ENCODE measurements at regions not wholly inside any gene's neighbourhood (a gene's known extent, or its start where the extent isn't known, plus 50 kb on each side); places are given as distances from the start of the nearest gene placed in this dataset.

DNA sequence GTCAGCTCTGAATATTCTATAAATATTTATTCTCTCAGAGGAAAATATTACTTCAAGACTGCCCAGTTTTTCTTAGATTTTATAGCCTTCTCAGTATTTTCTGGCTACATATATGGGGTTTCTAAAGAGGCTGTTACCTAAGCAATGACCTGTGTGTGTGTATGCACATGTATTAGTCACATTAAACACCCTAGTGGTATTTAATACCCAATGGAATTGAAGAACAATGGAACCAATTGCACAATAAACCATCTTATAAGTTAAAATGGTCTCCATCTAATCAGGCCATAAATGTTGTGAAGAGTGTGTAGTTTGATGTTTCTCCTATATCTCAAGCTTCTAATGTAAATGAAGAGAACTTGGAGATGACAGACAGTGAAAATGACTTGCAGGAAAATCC, 450.0 kb downstream of the SPATA31D1 start:
- H3K36me3 ChIP-seq (ENCODE audit: control insufficient read depth in 3 of 3, insufficient read depth in 3 of 3, low read length in 3 of 3): no peaks in the 10 kb centered on the region
- no peak overlapping the region for H3K27ac ChIP-seq (ENCODE audit: low read depth, low read length)
- H3K27me3 ChIP-seq (ENCODE audit: control insufficient read depth in 3 of 3, insufficient read depth in 3 of 3, low read length in 3 of 3): no peaks in the 10 kb centered on the region
- no peak overlapping the region for H3K4me3 ChIP-seq (ENCODE audit: low read length in 3 of 3)
- H3K9me3 ChIP-seq (ENCODE audit: control insufficient read depth in 3 of 3, low read length in 3 of 3): peaks cover 0 to 5% (median 0%) of the 10 kb centered on the region in 3 donors
- no peaks in the 10 kb centered on the region for H3K4me1 ChIP-seq (ENCODE audit: control insufficient read depth in 3 of 3, insufficient read depth in 3 of 3, low read length in 3 of 3)
- no peak overlapping the region for H3K9ac ChIP-seq (ENCODE audit: low read depth in 1 of 3, low read length in 3 of 3)

DNA sequence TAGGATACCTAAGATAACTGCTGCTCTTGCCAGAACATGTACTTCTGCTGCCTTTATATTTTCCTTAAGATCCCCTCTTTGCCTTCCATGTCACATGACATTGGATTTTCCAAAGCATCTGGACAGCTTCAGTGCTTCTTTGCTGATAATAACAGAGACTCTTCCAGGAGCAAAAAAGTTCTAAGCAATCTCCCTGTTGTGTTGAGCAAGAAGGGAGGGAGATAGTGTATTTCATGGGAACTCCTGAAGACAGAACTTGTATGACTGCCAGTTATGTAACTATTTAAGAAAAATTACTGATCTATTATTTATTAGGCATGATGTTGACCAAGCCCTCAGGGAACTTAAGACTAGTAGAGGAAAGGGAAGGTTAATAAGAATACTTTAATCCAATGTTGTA, 454.7 kb downstream of the SPATA31D1 start:
- Histone ChIP-seq H3K36me3 (ENCODE audit: control insufficient read depth in 3 of 3, insufficient read depth in 3 of 3, low read length in 3 of 3) (no peaks in the 10 kb centered on the region), H3K4me1 (ENCODE audit: control insufficient read depth in 3 of 3, insufficient read depth in 3 of 3, low read length in 3 of 3) (no peaks in the 10 kb centered on the region), H3K4me3 (ENCODE audit: low read length in 3 of 3) (no peak overlapping the region), H3K27me3 (ENCODE audit: control insufficient read depth in 3 of 3, insufficient read depth in 3 of 3, low read length in 3 of 3) (no peaks in the 10 kb centered on the region), H3K9me3 (ENCODE audit: control insufficient read depth in 3 of 3, low read length in 3 of 3) (peaks cover 5 to 17% (median 5%) of the 10 kb centered on the region in 3 donors), H3K9ac (ENCODE audit: low read depth in 1 of 3, low read length in 3 of 3) (no peak overlapping the region), H3K27ac (ENCODE audit: low read depth, low read length) (no peak overlapping the region)

DNA sequence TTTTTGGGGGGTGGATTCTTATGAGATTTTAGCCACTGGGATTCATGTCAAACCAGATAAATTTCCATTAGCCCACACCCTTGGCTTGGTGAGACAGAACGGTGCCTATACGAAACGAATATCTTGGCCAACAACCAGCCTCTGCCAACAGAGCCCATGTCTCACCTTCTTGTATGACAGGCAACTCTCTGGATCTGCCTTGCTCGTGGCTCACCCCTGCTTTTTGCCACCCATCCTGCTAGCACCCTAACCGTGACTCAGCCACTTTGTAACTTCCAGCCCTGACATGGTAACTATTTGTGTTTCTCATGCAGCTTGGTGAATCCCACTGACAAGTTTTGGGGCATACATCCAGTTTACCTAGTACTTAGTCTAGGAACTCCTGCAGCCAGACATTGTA, 457.0 kb downstream of the SPATA31D1 start:
- Histone ChIP-seq H3K9me3 (ENCODE audit: control insufficient read depth in 3 of 3, low read length in 3 of 3) (peaks cover 5 to 12% (median 5%) of the 10 kb centered on the region in 3 donors), H3K4me1 (ENCODE audit: control insufficient read depth in 3 of 3, insufficient read depth in 3 of 3, low read length in 3 of 3) (no peaks in the 10 kb centered on the region), H3K27ac (ENCODE audit: low read depth, low read length) (no peak overlapping the region), H3K9ac (ENCODE audit: low read depth in 1 of 3, low read length in 3 of 3) (no peak overlapping the region), H3K4me3 (ENCODE audit: low read length in 3 of 3) (no peak overlapping the region), H3K27me3 (ENCODE audit: control insufficient read depth in 3 of 3, insufficient read depth in 3 of 3, low read length in 3 of 3) (no peaks in the 10 kb centered on the region), H3K36me3 (ENCODE audit: control insufficient read depth in 3 of 3, insufficient read depth in 3 of 3, low read length in 3 of 3) (no peaks in the 10 kb centered on the region)

DNA sequence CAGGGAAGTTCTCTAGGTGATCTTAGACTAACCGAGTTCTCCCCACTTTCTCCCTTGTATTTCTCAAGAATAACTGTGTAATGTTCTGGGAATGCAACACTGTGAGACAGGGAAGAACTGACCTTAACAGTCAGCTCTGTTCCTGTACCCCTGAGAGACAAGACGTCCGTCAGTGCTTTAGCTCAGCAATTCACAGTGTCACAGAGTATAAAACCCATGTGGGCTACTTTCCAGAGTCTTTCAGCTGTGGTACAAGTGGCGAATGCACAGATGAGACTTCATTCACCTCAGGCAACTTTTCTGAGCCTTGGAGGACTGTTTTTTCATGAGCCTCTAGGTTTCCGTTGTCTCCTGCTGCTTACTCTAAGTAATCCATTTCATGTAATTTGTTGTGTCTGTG, 458.8 kb downstream of the SPATA31D1 start:
- H3K4me3 ChIP-seq (ENCODE audit: low read length in 3 of 3): no peak overlapping the region
- no peaks in the 10 kb centered on the region for H3K27me3 ChIP-seq (ENCODE audit: control insufficient read depth in 3 of 3, insufficient read depth in 3 of 3, low read length in 3 of 3)
- no peak overlapping the region for H3K27ac ChIP-seq (ENCODE audit: low read depth, low read length)
- H3K36me3 ChIP-seq (ENCODE audit: control insufficient read depth in 3 of 3, insufficient read depth in 3 of 3, low read length in 3 of 3): no peaks in the 10 kb centered on the region
- no peak overlapping the region for H3K9ac ChIP-seq (ENCODE audit: low read depth in 1 of 3, low read length in 3 of 3)
- peaks cover 5 to 12% (median 5%) of the 10 kb centered on the region in 3 donors for H3K9me3 ChIP-seq (ENCODE audit: control insufficient read depth in 3 of 3, low read length in 3 of 3)
- H3K4me1 ChIP-seq (ENCODE audit: control insufficient read depth in 3 of 3, insufficient read depth in 3 of 3, low read length in 3 of 3): no peaks in the 10 kb centered on the region

DNA sequence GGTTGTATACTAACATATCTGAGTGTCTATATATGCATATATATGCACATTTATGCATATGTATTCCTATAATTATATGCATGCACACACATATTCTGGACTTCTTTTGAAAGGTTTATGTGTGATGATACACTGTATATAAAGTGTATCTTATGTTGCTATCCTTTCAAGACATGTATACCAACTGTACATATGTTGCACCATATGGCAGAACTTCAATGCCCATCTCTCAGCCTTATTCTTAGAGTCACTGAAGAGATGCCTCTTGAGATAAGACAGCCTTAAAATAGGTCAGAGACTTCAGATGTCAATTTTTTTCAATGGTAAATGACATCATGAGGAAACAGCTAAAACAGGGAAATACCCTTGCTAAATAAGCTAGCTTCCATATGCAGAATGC, 461.4 kb downstream of the SPATA31D1 start:
- Histone ChIP-seq H3K9me3 (ENCODE audit: control insufficient read depth in 3 of 3, low read length in 3 of 3) (peaks cover 5 to 12% (median 5%) of the 10 kb centered on the region in 3 donors), H3K27ac (ENCODE audit: low read depth, low read length) (no peak overlapping the region), H3K27me3 (ENCODE audit: control insufficient read depth in 3 of 3, insufficient read depth in 3 of 3, low read length in 3 of 3) (no peaks in the 10 kb centered on the region), H3K4me3 (ENCODE audit: low read length in 3 of 3) (no peak overlapping the region), H3K9ac (ENCODE audit: low read depth in 1 of 3, low read length in 3 of 3) (no peak overlapping the region), H3K4me1 (ENCODE audit: control insufficient read depth in 3 of 3, insufficient read depth in 3 of 3, low read length in 3 of 3) (no peaks in the 10 kb centered on the region), H3K36me3 (ENCODE audit: control insufficient read depth in 3 of 3, insufficient read depth in 3 of 3, low read length in 3 of 3) (no peaks in the 10 kb centered on the region)

DNA sequence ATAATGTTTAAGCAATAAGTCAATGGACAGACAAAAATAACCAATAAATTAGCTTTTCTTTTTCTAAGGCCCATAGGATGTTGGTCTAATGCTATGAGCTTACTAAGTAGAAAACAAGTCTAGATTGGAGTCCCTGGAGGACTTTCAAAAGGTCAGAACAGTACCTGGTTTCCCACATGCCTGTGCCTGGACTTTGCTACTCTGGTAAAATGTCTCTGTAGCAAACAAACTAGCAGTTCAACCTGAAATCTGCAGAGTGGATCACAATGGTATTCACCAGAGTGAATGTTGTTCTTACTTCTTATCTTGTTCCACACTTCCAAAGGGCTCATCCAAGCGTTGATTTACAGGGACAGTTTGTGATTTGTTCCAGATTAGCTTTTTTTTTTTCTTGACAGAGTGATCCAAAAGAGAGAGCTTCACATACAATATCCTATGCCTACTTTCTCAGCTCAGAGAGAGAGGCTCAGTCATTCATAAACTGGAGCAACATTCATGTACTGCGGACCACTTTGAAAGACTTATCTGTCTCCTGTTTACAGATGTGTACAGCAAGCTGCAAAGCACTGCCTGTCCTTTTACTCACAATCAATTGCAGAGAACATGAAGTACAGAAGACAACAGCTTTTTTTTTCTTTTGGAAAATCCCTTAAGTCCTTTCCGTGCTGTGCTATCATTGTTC, 466.1 kb downstream of the SPATA31D1 start:
- Histone ChIP-seq H3K9me3 (ENCODE audit: control insufficient read depth in 3 of 3, low read length in 3 of 3) (no peaks in the 10 kb centered on the region), H3K4me1 (ENCODE audit: control insufficient read depth in 3 of 3, insufficient read depth in 3 of 3, low read length in 3 of 3) (no peaks in the 10 kb centered on the region), H3K27me3 (ENCODE audit: control insufficient read depth in 3 of 3, insufficient read depth in 3 of 3, low read length in 3 of 3) (no peaks in the 10 kb centered on the region), H3K36me3 (ENCODE audit: control insufficient read depth in 3 of 3, insufficient read depth in 3 of 3, low read length in 3 of 3) (no peaks in the 10 kb centered on the region), H3K9ac (ENCODE audit: low read depth in 1 of 3, low read length in 3 of 3) (no peak overlapping the region), H3K27ac (ENCODE audit: low read depth, low read length) (no peak overlapping the region), H3K4me3 (ENCODE audit: low read length in 3 of 3) (no peak overlapping the region)

DNA sequence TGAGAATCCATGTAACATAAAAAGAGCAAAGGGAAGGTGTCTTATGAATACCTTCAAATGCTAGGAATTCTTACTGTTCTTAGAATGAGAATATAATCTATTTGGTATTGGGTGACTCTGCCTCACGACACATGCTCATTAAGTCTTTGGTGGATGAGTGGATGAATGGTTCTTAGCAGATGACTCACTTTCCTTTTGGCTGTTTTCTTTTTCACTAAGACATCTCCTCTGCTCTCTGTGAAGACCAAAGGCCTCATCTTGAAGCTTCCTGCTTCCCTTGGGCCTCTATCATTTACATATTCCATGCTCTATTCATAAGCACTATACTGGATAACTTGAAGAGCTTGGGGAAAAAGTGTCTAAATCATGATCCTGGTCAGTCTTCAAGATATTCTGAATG, 468.1 kb downstream of the SPATA31D1 start:
- no peaks in the 10 kb centered on the region for H3K4me1 ChIP-seq (ENCODE audit: control insufficient read depth in 3 of 3, insufficient read depth in 3 of 3, low read length in 3 of 3)
- no peak overlapping the region for H3K27ac ChIP-seq (ENCODE audit: low read depth, low read length)
- H3K27me3 ChIP-seq (ENCODE audit: control insufficient read depth in 3 of 3, insufficient read depth in 3 of 3, low read length in 3 of 3): no peaks in the 10 kb centered on the region
- H3K36me3 ChIP-seq (ENCODE audit: control insufficient read depth in 3 of 3, insufficient read depth in 3 of 3, low read length in 3 of 3): no peaks in the 10 kb centered on the region
- no peak overlapping the region for H3K9ac ChIP-seq (ENCODE audit: low read depth in 1 of 3, low read length in 3 of 3)
- H3K9me3 ChIP-seq (ENCODE audit: control insufficient read depth in 3 of 3, low read length in 3 of 3): no peaks in the 10 kb centered on the region
- no peak overlapping the region for H3K4me3 ChIP-seq (ENCODE audit: low read length in 3 of 3)

DNA sequence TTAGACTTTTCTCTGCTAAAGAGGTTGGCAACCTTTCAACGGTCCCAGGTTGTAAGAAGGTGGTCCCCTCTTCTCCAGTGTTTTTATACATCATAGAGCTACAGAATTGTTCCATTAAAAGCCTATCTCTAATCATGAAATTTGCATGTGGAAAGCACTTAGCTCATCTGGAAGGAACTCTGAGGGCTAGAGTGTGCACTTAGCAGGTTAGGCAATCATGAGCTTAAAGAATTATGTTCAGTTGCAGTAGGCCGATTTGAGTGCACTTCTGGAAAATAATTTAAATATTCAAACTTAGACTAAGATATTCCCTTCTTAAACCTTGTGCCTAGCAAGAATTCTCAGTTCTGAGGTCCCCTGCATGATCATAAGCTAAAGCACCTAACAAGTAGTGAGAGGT, 468.7 kb downstream of the SPATA31D1 start:
- no peaks in the 10 kb centered on the region for H3K27me3 ChIP-seq (ENCODE audit: control insufficient read depth in 3 of 3, insufficient read depth in 3 of 3, low read length in 3 of 3)
- H3K4me1 ChIP-seq (ENCODE audit: control insufficient read depth in 3 of 3, insufficient read depth in 3 of 3, low read length in 3 of 3): no peaks in the 10 kb centered on the region
- no peak overlapping the region for H3K9ac ChIP-seq (ENCODE audit: low read depth in 1 of 3, low read length in 3 of 3)
- no peak overlapping the region for H3K4me3 ChIP-seq (ENCODE audit: low read length in 3 of 3)
- no peaks in the 10 kb centered on the region for H3K36me3 ChIP-seq (ENCODE audit: control insufficient read depth in 3 of 3, insufficient read depth in 3 of 3, low read length in 3 of 3)
- H3K27ac ChIP-seq (ENCODE audit: low read depth, low read length): no peak overlapping the region
- H3K9me3 ChIP-seq (ENCODE audit: control insufficient read depth in 3 of 3, low read length in 3 of 3): no peaks in the 10 kb centered on the region

DNA sequence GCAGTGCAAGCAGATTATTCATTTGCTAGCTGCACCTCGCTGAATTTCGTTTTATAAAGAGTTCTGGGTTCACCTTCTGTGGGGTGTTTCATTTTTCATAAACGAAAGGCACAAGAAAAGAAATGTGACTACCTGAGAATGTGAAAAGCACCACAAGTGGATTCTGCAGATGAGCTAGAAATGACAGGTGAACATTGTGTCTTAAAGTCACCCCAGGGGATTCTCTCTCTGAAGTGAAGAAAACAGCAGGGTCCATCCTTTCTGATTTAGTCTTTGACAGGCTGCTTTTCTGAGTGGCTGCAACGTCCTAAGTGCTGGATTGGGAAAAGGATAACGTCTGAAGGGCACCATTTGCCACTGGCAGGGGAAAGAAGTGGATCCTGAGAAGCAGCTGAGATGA, 469.3 kb downstream of the SPATA31D1 start:
- Histone ChIP-seq H3K4me3 (ENCODE audit: low read length in 3 of 3) (no peak overlapping the region), H3K9ac (ENCODE audit: low read depth in 1 of 3, low read length in 3 of 3) (no peak overlapping the region)

DNA sequence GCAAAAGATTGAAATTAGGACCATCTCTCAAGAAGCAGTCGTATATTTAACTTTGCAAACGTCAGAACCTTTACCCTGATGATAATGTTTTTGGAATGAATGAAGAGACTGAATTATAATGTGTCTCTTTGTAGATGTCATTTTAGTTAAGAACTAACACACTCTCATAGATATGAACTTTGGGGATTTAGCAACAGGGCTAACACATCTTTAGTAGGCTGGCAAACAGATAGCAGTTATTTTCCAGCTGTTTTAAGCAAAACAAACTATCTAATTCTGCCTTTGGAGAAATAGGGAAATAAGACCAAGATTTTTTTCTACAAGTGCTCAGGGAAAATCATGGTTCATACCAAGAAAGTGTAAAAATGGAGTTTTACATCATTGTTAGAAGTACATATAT, 469.7 kb downstream of the SPATA31D1 start:
- H3K4me3 ChIP-seq (ENCODE audit: low read length in 3 of 3): no peak overlapping the region
- H3K4me1 ChIP-seq (ENCODE audit: control insufficient read depth in 3 of 3, insufficient read depth in 3 of 3, low read length in 3 of 3): no peaks in the 10 kb centered on the region
- H3K27me3 ChIP-seq (ENCODE audit: control insufficient read depth in 3 of 3, insufficient read depth in 3 of 3, low read length in 3 of 3): no peaks in the 10 kb centered on the region
- no peak overlapping the region for H3K9ac ChIP-seq (ENCODE audit: low read depth in 1 of 3, low read length in 3 of 3)
- H3K9me3 ChIP-seq (ENCODE audit: control insufficient read depth in 3 of 3, low read length in 3 of 3): no peaks in the 10 kb centered on the region
- H3K27ac ChIP-seq (ENCODE audit: low read depth, low read length): no peak overlapping the region
- no peaks in the 10 kb centered on the region for H3K36me3 ChIP-seq (ENCODE audit: control insufficient read depth in 3 of 3, insufficient read depth in 3 of 3, low read length in 3 of 3)

More for the DNA sequence above, 469.3 kb downstream of the SPATA31D1 start:
- H3K4me1 ChIP-seq (ENCODE audit: control insufficient read depth in 3 of 3, insufficient read depth in 3 of 3, low read length in 3 of 3): no peaks in the 10 kb centered on the region
- no peaks in the 10 kb centered on the region for H3K9me3 ChIP-seq (ENCODE audit: control insufficient read depth in 3 of 3, low read length in 3 of 3)
- H3K27me3 ChIP-seq (ENCODE audit: control insufficient read depth in 3 of 3, insufficient read depth in 3 of 3, low read length in 3 of 3): no peaks in the 10 kb centered on the region
- H3K27ac ChIP-seq (ENCODE audit: low read depth, low read length): no peak overlapping the region
- no peaks in the 10 kb centered on the region for H3K36me3 ChIP-seq (ENCODE audit: control insufficient read depth in 3 of 3, insufficient read depth in 3 of 3, low read length in 3 of 3)

All from skeletal muscle tissue (tissue), 3 donors.